WTC11 (cell line): ENCODE measurements at regions not wholly inside any gene's neighbourhood (a gene's known extent, or its start where the extent isn't known, plus 50 kb on each side); places are given as distances from the start of the nearest gene placed in this dataset.

Experiments
- ATAC-seq: fragments of 200-7000 bp; cut with Tn5 transposase; 2 replicates; pipeline ENCODE4 v1.10.0; 2021; ENCODE audit warnings: mild to moderate bottlenecking, moderate library complexity
- CTCF ChIA-PET: fragments of 300-600 bp; sonication (Branson Sonifier 250); formaldehyde crosslinking; loops from one replicate; lab custom pipeline; 2021; ENCODE audit warnings: antibody characterized with exemption; lab: Charles Lee
- POLR2A ChIA-PET: fragments of 350-600 bp; sonication (Branson Sonifier 250); formaldehyde crosslinking; loops from one replicate; lab custom pipeline; 2021; ENCODE audit warnings: antibody characterized with exemption; lab: Charles Lee
- DNase-seq: peaks from one replicate; pipeline ENCODE4 v3.0.0; 2021; ENCODE audit warnings: low spot score
- H3K27ac Mint-ChIP-seq: 2 replicates; pipeline ENCODE4 v1.8.0; 2021; ENCODE audit warnings: mixed read lengths
- H3K27me3 Mint-ChIP-seq: 2 replicates; pipeline ENCODE4 v1.8.0; 2021; ENCODE audit warnings: low read depth, mild to moderate bottlenecking, moderate library complexity, mixed read lengths
- H3K36me3 Mint-ChIP-seq: 2 replicates; pipeline ENCODE4 v1.8.0; 2021; ENCODE audit warnings: mixed read lengths
- H3K4me1 Mint-ChIP-seq: 2 replicates; pipeline ENCODE4 v1.8.0; 2022; ENCODE audit warnings: mixed read lengths
- H3K4me3 Mint-ChIP-seq: 2 replicates; pipeline ENCODE4 v1.8.0; 2021; ENCODE audit warnings: mild to moderate bottlenecking, moderate library complexity, mixed read lengths
- H3K9me3 Mint-ChIP-seq: 2 replicates; pipeline ENCODE4 v1.8.0; 2021; ENCODE audit warnings: mixed read lengths
- AR ChIP-seq: fragments of 250-450 bp; sonication (Bioruptor Pico); IDR thresholded peaks from 2 replicates; pipeline ENCODE4 v1.9.0; 2021; ENCODE audit warnings: mild to moderate bottlenecking
- E2F1 ChIP-seq: sonication (generic); formaldehyde crosslinking; IDR thresholded peaks from 2 replicates; pipeline ENCODE4 v1.8.0; 2022; ENCODE audit warnings: mild to moderate bottlenecking, missing genetic modification reagents
- E2F5 ChIP-seq: sonication (generic); formaldehyde crosslinking; IDR thresholded peaks from 2 replicates; pipeline ENCODE4 v1.8.1; 2022; ENCODE audit warnings: mild to moderate bottlenecking, moderate library complexity, missing genetic modification reagents
- ELF4 ChIP-seq: sonication (generic); formaldehyde crosslinking; IDR thresholded peaks from 2 replicates; pipeline ENCODE4 v1.8.1; 2022; ENCODE audit warnings: low read depth, mild to moderate bottlenecking, moderate library complexity, missing genetic modification reagents
- FOXK1 ChIP-seq: sonication (generic); formaldehyde crosslinking; IDR thresholded peaks from 2 replicates; pipeline ENCODE4 v1.8.0; 2022; ENCODE audit warnings: mild to moderate bottlenecking, moderate library complexity, missing genetic modification reagents
- FOXP4 ChIP-seq: sonication (generic); formaldehyde crosslinking; IDR thresholded peaks from 2 replicates; pipeline ENCODE4 v1.8.0; 2022; ENCODE audit warnings: mild to moderate bottlenecking, missing genetic modification reagents
- KAT7 ChIP-seq: sonication (generic); formaldehyde crosslinking; IDR thresholded peaks from 2 replicates; pipeline ENCODE4 v1.8.1; 2023; ENCODE audit warnings: missing genetic modification reagents, mild to moderate bottlenecking, borderline replicate concordance
- NR3C1 ChIP-seq: sonication (generic); formaldehyde crosslinking; conservative IDR thresholded peaks from 2 replicates; pipeline ENCODE4 v1.8.1; 2023; ENCODE audit warnings: low read depth, mild to moderate bottlenecking, missing genetic modification reagents
- OVOL2 ChIP-seq: fragments of 250-450 bp; sonication (Bioruptor Pico); IDR thresholded peaks from 2 replicates; pipeline ENCODE4 v1.9.0; 2021; ENCODE audit warnings: mild to moderate bottlenecking, borderline replicate concordance
- RORB ChIP-seq: fragments of 250-450 bp; sonication (Bioruptor Pico); IDR thresholded peaks from 2 replicates; pipeline ENCODE4 v1.9.0; 2021; ENCODE audit warnings: mild to moderate bottlenecking
- TEAD1 ChIP-seq: sonication (generic); formaldehyde crosslinking; IDR thresholded peaks from 2 replicates; pipeline ENCODE4 v1.8.0; 2022; ENCODE audit warnings: mild to moderate bottlenecking, missing genetic modification reagents
- TP53 ChIP-seq: sonication (generic); formaldehyde crosslinking; IDR thresholded peaks from 2 replicates; pipeline ENCODE4 v1.8.1; 2023; ENCODE audit warnings: mild to moderate bottlenecking, missing genetic modification reagents
- ZNF416 ChIP-seq: fragments of 250-450 bp; sonication (Bioruptor Pico); IDR thresholded peaks from 2 replicates; pipeline ENCODE4 v1.9.0; 2021; ENCODE audit warnings: mild to moderate bottlenecking, inconsistent platforms
- ZNF671 ChIP-seq: fragments of 250-450 bp; sonication (Bioruptor Pico); IDR thresholded peaks from 2 replicates; pipeline ENCODE4 v1.8.0; 2021; ENCODE audit warnings: mild to moderate bottlenecking
- TF ChIP-seq, protein P1 (sequence below): sonication (generic); formaldehyde crosslinking; IDR thresholded peaks from 2 replicates; pipeline ENCODE4 v1.8.0; 2022; ENCODE audit warnings: mild to moderate bottlenecking, missing genetic modification reagents
- TF ChIP-seq, protein P2 (sequence below): sonication (generic); formaldehyde crosslinking; IDR thresholded peaks from 2 replicates; pipeline ENCODE4 v1.8.0; 2023; ENCODE audit warnings: missing genetic modification reagents
- TF ChIP-seq, protein P3 (sequence below): sonication (generic); formaldehyde crosslinking; IDR thresholded peaks from 2 replicates; pipeline ENCODE4 v1.8.1; 2023; ENCODE audit warnings: mild to moderate bottlenecking, missing genetic modification reagents
- TF ChIP-seq, protein P4 (sequence below): fragments of 250-450 bp; sonication (Bioruptor Pico); conservative IDR thresholded peaks from 2 replicates; pipeline ENCODE4 v1.9.0; 2021; ENCODE audit warnings: mild to moderate bottlenecking
- TF ChIP-seq, protein P5 (sequence below): sonication (generic); formaldehyde crosslinking; IDR thresholded peaks from 2 replicates; pipeline ENCODE4 v1.8.0; 2022; ENCODE audit warnings: mild to moderate bottlenecking, missing genetic modification reagents

GRCh38 chr11:116409238-116409637 is 363.5 kb downstream of the BUD13 start (continued):
- TF ChIP-seq, protein P1, sequence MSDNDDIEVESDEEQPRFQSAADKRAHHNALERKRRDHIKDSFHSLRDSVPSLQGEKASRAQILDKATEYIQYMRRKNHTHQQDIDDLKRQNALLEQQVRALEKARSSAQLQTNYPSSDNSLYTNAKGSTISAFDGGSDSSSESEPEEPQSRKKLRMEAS (CRISPR knock-in tag), result no peak
- TF ChIP-seq RORB (CRISPR knock-in tag) (no peak), NR3C1 (CRISPR knock-in tag) (no peak), TP53 (CRISPR knock-in tag) (no peak), E2F1 (no peak), ELF4 (CRISPR knock-in tag) (no peak), ZNF416 (CRISPR knock-in tag) (no peak), E2F5 (CRISPR knock-in tag) (no peak), FOXP4 (CRISPR knock-in tag) (no peak), FOXK1 (CRISPR knock-in tag) (no peak)
- TF ChIP-seq, protein P2, sequence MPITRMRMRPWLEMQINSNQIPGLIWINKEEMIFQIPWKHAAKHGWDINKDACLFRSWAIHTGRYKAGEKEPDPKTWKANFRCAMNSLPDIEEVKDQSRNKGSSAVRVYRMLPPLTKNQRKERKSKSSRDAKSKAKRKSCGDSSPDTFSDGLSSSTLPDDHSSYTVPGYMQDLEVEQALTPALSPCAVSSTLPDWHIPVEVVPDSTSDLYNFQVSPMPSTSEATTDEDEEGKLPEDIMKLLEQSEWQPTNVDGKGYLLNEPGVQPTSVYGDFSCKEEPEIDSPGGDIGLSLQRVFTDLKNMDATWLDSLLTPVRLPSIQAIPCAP (CRISPR knock-in tag), result no peak
- TF ChIP-seq, protein P3, sequence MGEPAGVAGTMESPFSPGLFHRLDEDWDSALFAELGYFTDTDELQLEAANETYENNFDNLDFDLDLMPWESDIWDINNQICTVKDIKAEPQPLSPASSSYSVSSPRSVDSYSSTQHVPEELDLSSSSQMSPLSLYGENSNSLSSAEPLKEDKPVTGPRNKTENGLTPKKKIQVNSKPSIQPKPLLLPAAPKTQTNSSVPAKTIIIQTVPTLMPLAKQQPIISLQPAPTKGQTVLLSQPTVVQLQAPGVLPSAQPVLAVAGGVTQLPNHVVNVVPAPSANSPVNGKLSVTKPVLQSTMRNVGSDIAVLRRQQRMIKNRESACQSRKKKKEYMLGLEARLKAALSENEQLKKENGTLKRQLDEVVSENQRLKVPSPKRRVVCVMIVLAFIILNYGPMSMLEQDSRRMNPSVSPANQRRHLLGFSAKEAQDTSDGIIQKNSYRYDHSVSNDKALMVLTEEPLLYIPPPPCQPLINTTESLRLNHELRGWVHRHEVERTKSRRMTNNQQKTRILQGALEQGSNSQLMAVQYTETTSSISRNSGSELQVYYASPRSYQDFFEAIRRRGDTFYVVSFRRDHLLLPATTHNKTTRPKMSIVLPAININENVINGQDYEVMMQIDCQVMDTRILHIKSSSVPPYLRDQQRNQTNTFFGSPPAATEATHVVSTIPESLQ (CRISPR knock-in tag), result no peak
- TF ChIP-seq, all 79 proteins: peak for 0

DNA sequence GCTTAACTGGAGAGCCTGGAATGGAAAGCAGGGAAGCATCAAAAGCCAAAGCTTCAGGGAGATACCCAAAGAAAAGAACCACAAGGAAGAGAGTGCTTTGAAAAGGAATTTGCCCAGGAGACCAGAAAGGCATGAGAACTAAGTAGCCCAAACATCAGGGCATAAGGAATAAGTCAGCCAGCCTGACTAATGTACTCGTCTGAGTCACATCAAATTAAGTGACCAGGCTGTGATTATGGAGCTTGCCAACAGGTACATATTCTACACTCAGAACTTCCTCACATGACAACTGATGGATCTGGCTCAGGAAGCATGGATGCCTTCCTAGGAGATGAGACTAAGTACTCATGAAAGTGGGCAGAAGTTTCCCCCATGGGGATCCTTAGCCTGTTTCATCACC is 366.7 kb downstream of the BUD13 start:
- H3K4me3 Mint-ChIP-seq, result no peak overlapping the region
- TF ChIP-seq ELF4 (CRISPR knock-in tag) (no peak), TEAD1 (no peak), ZNF671 (CRISPR knock-in tag) (no peak), E2F1 (no peak), OVOL2 (CRISPR knock-in tag) (no peak), KAT7 (no peak), NR3C1 (CRISPR knock-in tag) (no peak), AR (CRISPR knock-in tag) (no peak), FOXK1 (CRISPR knock-in tag) (no peak)
- TF ChIP-seq, protein P4, sequence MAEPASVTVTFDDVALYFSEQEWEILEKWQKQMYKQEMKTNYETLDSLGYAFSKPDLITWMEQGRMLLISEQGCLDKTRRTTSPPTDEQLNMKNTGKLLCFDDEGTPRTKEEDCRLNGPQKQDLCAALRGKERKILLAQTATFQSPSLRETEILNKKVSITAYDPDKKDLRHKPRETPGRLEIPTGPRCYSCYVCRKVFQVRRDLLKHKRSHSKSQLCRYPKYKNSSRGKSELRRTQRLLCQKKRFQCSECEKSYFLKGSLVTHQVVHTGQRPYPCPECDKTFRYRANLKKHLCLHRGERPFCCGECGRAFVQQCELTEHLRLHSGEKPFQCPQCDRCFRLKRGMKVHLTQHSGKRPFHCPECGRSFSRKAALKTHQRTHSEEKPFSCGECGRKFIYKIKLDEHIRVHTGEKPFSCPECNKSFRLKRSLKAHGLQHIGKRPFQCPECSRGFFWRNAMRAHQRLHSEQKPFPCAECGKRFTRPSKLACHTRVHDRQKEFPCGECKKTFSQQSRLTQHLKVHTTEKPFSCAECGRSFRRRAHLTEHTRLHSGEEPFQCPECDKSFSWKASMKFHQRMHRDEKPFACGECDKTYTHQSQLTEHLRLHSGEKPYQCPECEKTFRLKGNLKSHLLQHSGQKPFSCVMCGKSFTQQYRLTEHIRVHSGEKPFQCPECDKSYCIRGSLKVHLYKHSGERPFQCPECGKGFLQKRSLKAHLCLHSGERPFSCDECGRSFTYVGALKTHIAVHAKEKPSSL (CRISPR knock-in tag), result no peak
- TF ChIP-seq, protein P5, sequence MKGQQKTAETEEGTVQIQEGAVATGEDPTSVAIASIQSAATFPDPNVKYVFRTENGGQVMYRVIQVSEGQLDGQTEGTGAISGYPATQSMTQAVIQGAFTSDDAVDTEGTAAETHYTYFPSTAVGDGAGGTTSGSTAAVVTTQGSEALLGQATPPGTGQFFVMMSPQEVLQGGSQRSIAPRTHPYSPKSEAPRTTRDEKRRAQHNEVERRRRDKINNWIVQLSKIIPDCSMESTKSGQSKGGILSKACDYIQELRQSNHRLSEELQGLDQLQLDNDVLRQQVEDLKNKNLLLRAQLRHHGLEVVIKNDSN (CRISPR knock-in tag), result no peak

More for the DNA sequence above, 366.7 kb downstream of the BUD13 start:
- Mint-ChIP-seq H3K9me3 (no peaks in the 10 kb centered on the region), H3K27ac (no peak overlapping the region), H3K36me3 (no peaks in the 10 kb centered on the region), H3K4me1 (peaks cover 26% of the 10 kb centered on the region), H3K27me3 (no peaks in the 10 kb centered on the region)
- no peak for DNase-seq
- no peak for ATAC-seq
- POLR2A ChIA-PET, result no interaction called here
- CTCF ChIA-PET, result no interaction called here
